ENCODE measurements at regions not wholly inside any gene's neighbourhood (a gene's known extent, or its start where the extent isn't known, plus 50 kb on each side); places are given as distances from the start of the nearest gene placed in this dataset.

GRCh38 chr6:149135809-149136208, 181.7 kb upstream of the TAB2 start (continued):
- TF ChIP-seq, protein P1, sequence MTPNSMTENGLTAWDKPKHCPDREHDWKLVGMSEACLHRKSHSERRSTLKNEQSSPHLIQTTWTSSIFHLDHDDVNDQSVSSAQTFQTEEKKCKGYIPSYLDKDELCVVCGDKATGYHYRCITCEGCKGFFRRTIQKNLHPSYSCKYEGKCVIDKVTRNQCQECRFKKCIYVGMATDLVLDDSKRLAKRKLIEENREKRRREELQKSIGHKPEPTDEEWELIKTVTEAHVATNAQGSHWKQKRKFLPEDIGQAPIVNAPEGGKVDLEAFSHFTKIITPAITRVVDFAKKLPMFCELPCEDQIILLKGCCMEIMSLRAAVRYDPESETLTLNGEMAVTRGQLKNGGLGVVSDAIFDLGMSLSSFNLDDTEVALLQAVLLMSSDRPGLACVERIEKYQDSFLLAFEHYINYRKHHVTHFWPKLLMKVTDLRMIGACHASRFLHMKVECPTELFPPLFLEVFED (CRISPR knock-in tag; conservative IDR thresholded peaks at IDR 0.05), result no peak
- TF ChIP-seq MGA (IDR thresholded peaks at IDR 0.05), result no peak
- TF ChIP-seq ZFPM2 (CRISPR knock-in tag; IDR thresholded peaks at IDR 0.05), result no peak
